ENCODE measurements at regions not wholly inside any gene's neighbourhood (a gene's known extent, or its start where the extent isn't known, plus 50 kb on each side); places are given as distances from the start of the nearest gene placed in this dataset.

DNA sequence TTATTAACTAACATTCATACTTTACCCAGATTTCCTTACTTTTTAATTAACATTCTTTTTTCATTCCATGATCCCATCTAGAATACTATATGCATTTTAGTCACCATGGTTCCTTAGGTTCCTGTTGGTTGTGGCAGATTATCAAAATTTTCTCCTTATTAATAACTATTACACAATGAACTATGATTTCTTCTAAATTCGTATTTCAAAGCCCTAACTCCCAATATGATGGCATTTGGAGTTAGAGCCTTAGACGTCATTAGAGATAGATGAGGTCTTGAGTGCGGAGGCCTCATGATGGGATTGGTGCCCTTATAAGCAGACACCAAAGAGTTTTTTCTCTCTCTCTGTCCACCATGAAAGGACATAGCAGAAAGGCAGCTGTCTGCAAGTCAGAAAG is 485.4 kb downstream of the TLR4 start:
- Histone ChIP-seq H3K9me3 (ENCODE audit: insufficient read depth, low read depth) (no peaks in the 10 kb centered on the region), H4K20me1 (ENCODE audit: insufficient read depth) (no peaks in the 10 kb centered on the region), H3K27ac (no peak overlapping the region), H3K9me2 (ENCODE audit: insufficient read depth) (no peaks in the 10 kb centered on the region), H3K79me2 (ENCODE audit: low read depth) (no peaks in the 10 kb centered on the region), H3K36me3 (ENCODE audit: low read depth) (no peaks in the 10 kb centered on the region), H2AFZ (no peak overlapping the region), H3K4me1 (replicated peaks; ENCODE audit: insufficient read depth) (no peaks in the 10 kb centered on the region), H3K4me3 (no peak overlapping the region), H3K27me3 (ENCODE audit: insufficient read depth, low read depth) (no peaks in the 10 kb centered on the region), H3K4me2 (no peak overlapping the region), H3F3A (ENCODE audit: insufficient read depth, low read depth) (no peaks in the 10 kb centered on the region)
- TF ChIP-seq EZH2 (IDR thresholded peaks at IDR 0.05; ENCODE audit: low read depth) = no peak
- TF ChIP-seq, protein P1, sequence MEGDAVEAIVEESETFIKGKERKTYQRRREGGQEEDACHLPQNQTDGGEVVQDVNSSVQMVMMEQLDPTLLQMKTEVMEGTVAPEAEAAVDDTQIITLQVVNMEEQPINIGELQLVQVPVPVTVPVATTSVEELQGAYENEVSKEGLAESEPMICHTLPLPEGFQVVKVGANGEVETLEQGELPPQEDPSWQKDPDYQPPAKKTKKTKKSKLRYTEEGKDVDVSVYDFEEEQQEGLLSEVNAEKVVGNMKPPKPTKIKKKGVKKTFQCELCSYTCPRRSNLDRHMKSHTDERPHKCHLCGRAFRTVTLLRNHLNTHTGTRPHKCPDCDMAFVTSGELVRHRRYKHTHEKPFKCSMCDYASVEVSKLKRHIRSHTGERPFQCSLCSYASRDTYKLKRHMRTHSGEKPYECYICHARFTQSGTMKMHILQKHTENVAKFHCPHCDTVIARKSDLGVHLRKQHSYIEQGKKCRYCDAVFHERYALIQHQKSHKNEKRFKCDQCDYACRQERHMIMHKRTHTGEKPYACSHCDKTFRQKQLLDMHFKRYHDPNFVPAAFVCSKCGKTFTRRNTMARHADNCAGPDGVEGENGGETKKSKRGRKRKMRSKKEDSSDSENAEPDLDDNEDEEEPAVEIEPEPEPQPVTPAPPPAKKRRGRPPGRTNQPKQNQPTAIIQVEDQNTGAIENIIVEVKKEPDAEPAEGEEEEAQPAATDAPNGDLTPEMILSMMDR (conservative IDR thresholded peaks at IDR 0.05) = no peak
- CTCF ChIA-PET = no interaction called here
- POLR2A ChIA-PET (ENCODE audit: unreplicated experiment) = no interaction called here
- BruUV-seq (replicated peaks) = no TSS peak
- intact Hi-C loops (cut with micrococcal nuclease; ENCODE audit: unreplicated experiment) = no loop called here
- no peak for DNase-seq

GRCh38 chr9:118192807-118193206 is 488.6 kb downstream of the TLR4 start:
- Histone ChIP-seq H3K4me3 (no peak overlapping the region), H3K79me2 (ENCODE audit: low read depth) (no peaks in the 10 kb centered on the region), H3K27ac (no peak overlapping the region), H3K36me3 (ENCODE audit: low read depth) (no peaks in the 10 kb centered on the region), H3K4me1 (replicated peaks; ENCODE audit: insufficient read depth) (no peaks in the 10 kb centered on the region), H3K27me3 (ENCODE audit: insufficient read depth, low read depth) (no peaks in the 10 kb centered on the region), H3K9me3 (ENCODE audit: insufficient read depth, low read depth) (no peaks in the 10 kb centered on the region), H3F3A (ENCODE audit: insufficient read depth, low read depth) (no peaks in the 10 kb centered on the region), H2AFZ (no peak overlapping the region), H3K4me2 (no peak overlapping the region), H3K9me2 (ENCODE audit: insufficient read depth) (no peaks in the 10 kb centered on the region), H4K20me1 (ENCODE audit: insufficient read depth) (no peaks in the 10 kb centered on the region)
- TF ChIP-seq, protein P1 (conservative IDR thresholded peaks at IDR 0.05) = no peak
- TF ChIP-seq EZH2 (IDR thresholded peaks at IDR 0.05; ENCODE audit: low read depth) = no peak
- DNase-seq = no peak
- BruUV-seq (replicated peaks) = no TSS peak
- intact Hi-C loops (cut with micrococcal nuclease; ENCODE audit: unreplicated experiment) = no loop called here
- CTCF ChIA-PET = no interaction called here
- POLR2A ChIA-PET (ENCODE audit: unreplicated experiment) = no interaction called here

GRCh38 chr9:118209343-118209742 is 505.1 kb downstream of the TLR4 start:
- H3K27ac ChIP-seq = no peak overlapping the region
- H3K79me2 ChIP-seq (ENCODE audit: low read depth) = no peaks in the 10 kb centered on the region
- no peak overlapping the region for H3K4me3 ChIP-seq
- no peak overlapping the region for H2AFZ ChIP-seq
- H3K4me2 ChIP-seq = no peak overlapping the region
- BruUV-seq (replicated peaks) = no TSS peak
- no peaks in the 10 kb centered on the region for H3K36me3 ChIP-seq (ENCODE audit: low read depth)
- no peak for DNase-seq
- intact Hi-C loops (cut with micrococcal nuclease; ENCODE audit: unreplicated experiment) = no loop called here
- no peaks in the 10 kb centered on the region for H3K9me2 ChIP-seq (ENCODE audit: insufficient read depth)
- H3K27me3 ChIP-seq (ENCODE audit: insufficient read depth, low read depth) = no peaks in the 10 kb centered on the region
- H3K9me3 ChIP-seq (ENCODE audit: insufficient read depth, low read depth) = no peaks in the 10 kb centered on the region
- H3K4me1 ChIP-seq (replicated peaks; ENCODE audit: insufficient read depth) = no peaks in the 10 kb centered on the region
- TF ChIP-seq, protein P1 (conservative IDR thresholded peaks at IDR 0.05) = no peak
- no peak for TF ChIP-seq EZH2 (IDR thresholded peaks at IDR 0.05; ENCODE audit: low read depth)
- ChIA-PET POLR2A (ENCODE audit: unreplicated experiment) (no interaction called here), CTCF (interaction anchor here (0.7 kb wide), 1 partner anchor 1889 kb away, joined by 3 read pairs; no protein-coding TSS in a partner anchor)
- H4K20me1 ChIP-seq (ENCODE audit: insufficient read depth) = no peaks in the 10 kb centered on the region
- H3F3A ChIP-seq (ENCODE audit: insufficient read depth, low read depth) = no peaks in the 10 kb centered on the region
